ENCODE measurements at regions not wholly inside any gene's neighbourhood (a gene's known extent, or its start where the extent isn't known, plus 50 kb on each side); places are given as distances from the start of the nearest gene placed in this dataset.

DNA sequence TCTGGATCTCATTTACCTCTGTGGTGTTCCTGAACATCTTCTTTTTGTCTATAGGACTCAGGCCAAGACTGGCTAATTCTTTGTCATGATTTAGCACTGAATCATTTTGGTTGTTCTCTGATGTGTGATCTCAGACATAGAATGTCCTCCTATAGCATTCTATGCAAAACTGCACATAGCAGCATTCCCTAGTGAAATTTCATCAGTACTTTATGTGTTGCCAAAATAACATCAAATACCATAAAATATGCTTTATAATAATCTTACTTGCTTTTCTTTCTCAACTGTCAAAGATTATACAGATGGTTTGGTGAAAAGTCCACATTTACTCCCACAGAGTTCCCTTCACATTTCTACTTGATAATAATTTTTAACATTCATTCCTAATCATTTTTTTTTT is 115.7 kb upstream of the MPDZ start:
- TF ChIP-seq CREB1 (IDR thresholded peaks at IDR 0.05): no peak
- no peak for TF ChIP-seq CREB1 (CRISPR knock-in tag; IDR thresholded peaks at IDR 0.05)
- no peak for TF ChIP-seq GABPB2 (CRISPR knock-in tag; conservative IDR thresholded peaks at IDR 0.05)
- TF ChIP-seq ZZZ3 (IDR thresholded peaks at IDR 0.05): no peak
- TF ChIP-seq KLF13 (tag; IDR thresholded peaks at IDR 0.05; ENCODE audit: borderline replicate concordance, low read depth): no peak
- no peak for TF ChIP-seq ZKSCAN8 (CRISPR knock-in tag; IDR thresholded peaks at IDR 0.05)
- no peak for TF ChIP-seq ZNF445 (CRISPR knock-in tag; IDR thresholded peaks at IDR 0.05; ENCODE audit: low read depth)
- no peak for TF ChIP-seq BRD4 (IDR thresholded peaks at IDR 0.05)
- TF ChIP-seq TSC22D4 (tag; IDR thresholded peaks at IDR 0.05): no peak
- TF ChIP-seq, protein P1, sequence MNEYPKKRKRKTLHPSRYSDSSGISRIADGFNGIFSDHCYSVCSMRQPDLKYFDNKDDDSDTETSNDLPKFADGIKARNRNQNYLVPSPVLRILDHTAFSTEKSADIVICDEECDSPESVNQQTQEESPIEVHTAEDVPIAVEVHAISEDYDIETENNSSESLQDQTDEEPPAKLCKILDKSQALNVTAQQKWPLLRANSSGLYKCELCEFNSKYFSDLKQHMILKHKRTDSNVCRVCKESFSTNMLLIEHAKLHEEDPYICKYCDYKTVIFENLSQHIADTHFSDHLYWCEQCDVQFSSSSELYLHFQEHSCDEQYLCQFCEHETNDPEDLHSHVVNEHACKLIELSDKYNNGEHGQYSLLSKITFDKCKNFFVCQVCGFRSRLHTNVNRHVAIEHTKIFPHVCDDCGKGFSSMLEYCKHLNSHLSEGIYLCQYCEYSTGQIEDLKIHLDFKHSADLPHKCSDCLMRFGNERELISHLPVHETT (CRISPR knock-in tag; conservative IDR thresholded peaks at IDR 0.05 in 1 of 2, IDR thresholded peaks at IDR 0.05 in 1 of 2): no peak
- no peak for TF ChIP-seq MEIS2 (IDR thresholded peaks at IDR 0.05; ENCODE audit: partially characterized antibody)
- TF ChIP-seq HMG20A (CRISPR knock-in tag; conservative IDR thresholded peaks at IDR 0.05): no peak
- H3K9me3 ChIP-seq (replicated peaks; ENCODE audit: control insufficient read depth, insufficient read depth, low read depth, low read length): no peaks in the 10 kb centered on the region
- intact Hi-C loops (cut with micrococcal nuclease): no loop called here
- H3K27ac ChIP-seq (ENCODE audit: extremely low read depth, low read depth, low read length): no peak overlapping the region
- ATAC-seq (no peak), FAIRE-seq (no peak), DNase-seq (ENCODE audit: extremely low read depth in 1 of 4, low spot score in 3 of 4) (no peak)
- H3K4me1 ChIP-seq (replicated peaks in 1 of 2; ENCODE audit: control insufficient read depth in 2 of 2, insufficient read depth in 2 of 2, low read length in 2 of 2): no peaks in the 10 kb centered on the region
- H3K79me2 ChIP-seq (ENCODE audit: control insufficient read depth, insufficient read depth, low read length): no peaks in the 10 kb centered on the region
- H3K36me3 ChIP-seq (ENCODE audit: control insufficient read depth, insufficient read depth, low read length): no peaks in the 10 kb centered on the region
- no peak overlapping the region for H3K4me3 ChIP-seq
- ChIA-PET POLR2A (no interaction called here), CTCF (ENCODE audit: low intra/inter-chr PET ratio) (no interaction called here)
- H3K27me3 ChIP-seq (ENCODE audit: control insufficient read depth in 2 of 2, insufficient read depth in 2 of 2, low read length in 2 of 2): no peaks in the 10 kb centered on the region
- no peak overlapping the region for H3K4me2 ChIP-seq (ENCODE audit: insufficient read depth, low read length)
- no peak overlapping the region for H3K9ac ChIP-seq (ENCODE audit: insufficient read depth in 1 of 2, low read depth in 2 of 2, low read length in 2 of 2)
- H3K9me1 ChIP-seq (ENCODE audit: control insufficient read depth, insufficient read depth, low read length): no peaks in the 10 kb centered on the region
- no TSS peak for BruUV-seq (replicated peaks)
- H4K20me1 ChIP-seq (replicated peaks; ENCODE audit: control insufficient read depth, insufficient read depth, low read length): no peaks in the 10 kb centered on the region
- in situ Hi-C loops (cut with MboI): no loop called here
- H2AFZ ChIP-seq (ENCODE audit: low read depth, low read length): no peak overlapping the region

Measured in K562 (cell line).